Subcutaneous abdominal adipose tissue (tissue), 5 donors: ENCODE measurements at regions not wholly inside any gene's neighbourhood (a gene's known extent, or its start where the extent isn't known, plus 50 kb on each side); places are given as distances from the start of the nearest gene placed in this dataset.
"Not testable (repeated sequence)": the region's sequence is repeated elsewhere in the genome, so short reads cannot be mapped to it uniquely, and the experiment has no call there.

Source experiments
- H3K27ac ChIP-seq: one replicate; pipeline ENCODE4 v1.7.0; 2013; ENCODE audit warnings: low read depth, mild to moderate bottlenecking, inconsistent platforms, low read length, moderate library complexity
- H3K27me3 ChIP-seq, 5 donors: one replicate each; pipeline ENCODE4 v1.7.0; 2013; ENCODE audit warnings: low read length in 5 of 5, inconsistent platforms in 1 of 5; ENCODE audit not compliant: control insufficient read depth in 5 of 5, insufficient read depth in 4 of 5
- H3K36me3 ChIP-seq, 5 donors: one replicate each; pipeline ENCODE4 v1.7.0; 2013; ENCODE audit warnings: low read length in 5 of 5; ENCODE audit not compliant: control insufficient read depth in 5 of 5, insufficient read depth in 5 of 5
- H3K4me1 ChIP-seq, 5 donors: one replicate each; pipeline ENCODE4 v1.7.0; 2013; ENCODE audit warnings: low read length in 5 of 5, mild to moderate bottlenecking in 3 of 5, moderate library complexity in 1 of 5; ENCODE audit not compliant: control insufficient read depth in 5 of 5, insufficient read depth in 5 of 5
- H3K4me3 ChIP-seq, 5 donors: one replicate each; pipeline ENCODE4 v1.7.0; 2013; ENCODE audit warnings: low read length in 5 of 5, low read depth in 1 of 5
- H3K9ac ChIP-seq, 5 donors: one replicate each; pipeline ENCODE4 v1.7.0; 2013; ENCODE audit warnings: low read length in 5 of 5, mild to moderate bottlenecking in 4 of 5, moderate library complexity in 3 of 5
- H3K9me3 ChIP-seq, 5 donors: one replicate each; pipeline ENCODE4 v1.7.0; 2013; ENCODE audit warnings: low read length in 5 of 5; ENCODE audit not compliant: control insufficient read depth in 5 of 5
- donor health status: healthy.
- donor health status: healthy.
- donor health status: healthy.
- donor health status: healthy.
- donor health status: healthy.

DNA sequence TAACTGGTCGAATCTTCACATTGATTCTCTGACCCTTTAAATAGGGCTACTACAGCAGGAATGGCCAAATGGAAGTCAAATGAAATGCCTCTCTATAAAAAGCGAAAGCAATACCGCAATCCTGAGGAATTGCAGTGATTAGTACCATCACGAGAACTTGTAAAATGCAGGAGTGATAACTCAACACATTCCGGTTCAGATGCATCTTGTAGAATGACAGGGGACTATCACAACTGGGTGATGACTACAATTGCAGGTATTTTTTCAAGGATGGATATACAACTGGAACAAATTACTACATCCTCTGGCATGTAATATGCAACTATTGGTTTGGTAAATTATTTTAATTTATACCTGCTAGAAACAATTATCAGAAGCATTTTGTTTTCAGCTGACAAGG is 140.4 kb downstream of the PCDH20 start:
- H3K4me3 ChIP-seq = no peak overlapping the region
- no peaks in the 10 kb centered on the region for H3K4me1 ChIP-seq
- H3K9me3 ChIP-seq = no peaks in the 10 kb centered on the region
- no peaks in the 10 kb centered on the region for H3K27me3 ChIP-seq
- H3K36me3 ChIP-seq = no peaks in the 10 kb centered on the region
- no peak overlapping the region for H3K9ac ChIP-seq
- no peak overlapping the region for H3K27ac ChIP-seq

DNA sequence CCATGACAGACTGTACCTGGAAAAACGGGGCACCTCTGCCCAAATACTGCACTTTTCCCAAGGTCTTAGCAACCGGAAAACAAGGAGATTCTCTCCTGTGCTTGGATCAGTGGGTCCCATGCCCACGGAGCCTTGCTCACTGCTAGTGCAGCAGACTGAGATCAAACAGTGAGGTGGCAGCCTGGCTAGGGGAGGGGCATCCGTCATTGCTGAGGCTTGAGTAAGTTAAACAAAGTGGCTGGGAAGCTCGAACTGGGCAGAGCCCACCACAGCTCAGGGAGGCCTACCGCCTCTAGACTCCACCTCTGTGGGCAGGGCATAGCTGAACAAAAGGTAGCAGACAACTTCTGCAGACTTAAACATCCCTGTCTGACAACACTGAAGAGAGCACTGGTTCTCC is 148.8 kb downstream of the PCDH20 start:
- not testable (repeated sequence) for H3K4me1 ChIP-seq, H3K4me3 ChIP-seq, H3K27me3 ChIP-seq, H3K9me3 ChIP-seq, H3K9ac ChIP-seq, H3K36me3 ChIP-seq, H3K27ac ChIP-seq

DNA sequence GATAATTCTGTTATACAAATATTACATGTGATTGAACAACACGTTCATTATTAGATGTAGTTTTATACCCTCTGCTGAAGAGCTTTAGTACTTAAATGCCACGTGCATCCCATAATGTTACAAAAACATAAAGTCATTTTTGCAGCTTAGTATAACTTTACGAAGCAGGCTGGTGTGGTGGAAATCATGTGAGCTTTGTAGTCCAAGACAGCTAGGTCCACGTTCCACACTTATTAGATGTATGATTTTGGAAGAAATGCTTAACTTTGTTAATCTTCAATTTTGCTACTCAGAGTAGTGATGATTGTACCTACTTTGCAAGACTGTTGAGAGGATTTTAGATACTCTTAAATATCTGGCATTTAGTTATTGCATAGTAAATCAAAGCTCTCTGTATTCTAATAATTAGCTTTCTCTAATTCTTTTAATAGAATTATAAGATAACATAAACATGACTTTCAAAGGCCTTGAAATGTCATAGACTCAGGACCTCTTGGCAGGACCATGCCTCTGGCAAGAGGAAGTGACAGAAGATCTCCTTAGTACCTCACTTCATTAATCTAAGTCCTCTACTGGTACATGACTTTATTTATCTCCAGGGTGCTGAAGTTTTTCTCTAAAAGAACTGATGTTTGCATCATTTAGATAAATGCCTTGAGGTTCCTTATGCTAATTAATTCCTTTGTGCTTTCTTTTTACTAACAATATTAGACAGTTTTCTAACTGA is 153.7 kb downstream of the PCDH20 start:
- H3K9me3 ChIP-seq = no peaks in the 10 kb centered on the region
- no peak overlapping the region for H3K27ac ChIP-seq
- H3K4me3 ChIP-seq = no peak overlapping the region
- H3K36me3 ChIP-seq = no peaks in the 10 kb centered on the region
- H3K4me1 ChIP-seq = no peaks in the 10 kb centered on the region
- no peaks in the 10 kb centered on the region for H3K27me3 ChIP-seq
- no peak overlapping the region for H3K9ac ChIP-seq

DNA sequence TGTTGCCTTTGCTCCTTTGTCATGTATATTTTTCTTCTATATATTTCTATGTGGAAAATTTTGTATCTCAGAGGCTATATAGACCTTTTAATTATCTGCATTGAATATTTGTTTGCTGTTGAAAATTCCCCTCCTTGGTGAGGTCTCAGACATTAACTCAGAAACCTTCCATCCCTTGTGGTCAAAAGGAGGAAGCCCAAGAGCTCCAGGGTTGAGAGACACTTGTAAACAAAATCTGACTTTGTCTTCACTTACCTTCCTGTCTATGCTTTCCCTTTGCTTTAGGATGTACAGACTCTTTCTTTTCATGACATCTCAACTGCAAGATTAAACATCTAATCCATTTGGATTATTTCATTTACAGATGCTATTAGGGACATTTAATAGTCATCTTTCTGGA is 157.5 kb downstream of the PCDH20 start:
- Histone ChIP-seq H3K4me3 (no peak overlapping the region), H3K27ac (no peak overlapping the region), H3K36me3 (no peaks in the 10 kb centered on the region)

GRCh38 chr13:61255040-61255796 is 160.4 kb downstream of the PCDH20 start:
- H3K9me3 ChIP-seq = no peaks in the 10 kb centered on the region
- no peaks in the 10 kb centered on the region for H3K27me3 ChIP-seq
- H3K4me3 ChIP-seq = no peak overlapping the region
- H3K27ac ChIP-seq = no peak overlapping the region
- H3K9ac ChIP-seq = no peak overlapping the region
- H3K4me1 ChIP-seq = no peaks in the 10 kb centered on the region
- H3K36me3 ChIP-seq = no peaks in the 10 kb centered on the region

More for the DNA sequence above, 157.5 kb downstream of the PCDH20 start:
- Histone ChIP-seq H3K9me3 (no peaks in the 10 kb centered on the region), H3K4me1 (no peaks in the 10 kb centered on the region), H3K27me3 (no peaks in the 10 kb centered on the region), H3K9ac (no peak overlapping the region)

- Histone ChIP-seq H3K9me3 (no peaks in the 10 kb centered on the region), H3K27me3 (no peaks in the 10 kb centered on the region), H3K36me3 (no peaks in the 10 kb centered on the region), H3K27ac (no peak overlapping the region), H3K9ac (no peak overlapping the region), H3K4me1 (no peaks in the 10 kb centered on the region), H3K4me3 (no peak overlapping the region)
Measured at GRCh38 chr13:61253105-61253877, 162.4 kb downstream of the PCDH20 start.

DNA sequence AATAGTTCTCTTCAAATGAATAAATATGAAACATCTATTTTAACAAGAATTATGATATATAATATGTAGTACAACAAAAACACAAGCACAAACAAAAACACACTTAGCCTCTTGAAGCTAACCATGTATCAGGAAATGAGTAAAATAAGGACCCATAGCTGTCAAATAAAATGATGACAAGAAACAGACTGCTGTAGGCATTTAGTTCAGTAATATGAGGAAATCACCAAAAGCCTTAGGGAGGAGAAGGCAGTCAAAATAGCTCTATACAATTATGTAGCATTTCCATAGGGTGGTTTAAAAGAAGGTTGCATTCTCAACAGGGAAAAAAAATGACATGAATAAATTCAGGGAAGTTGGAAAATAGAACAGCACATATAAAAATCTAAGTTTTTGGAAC is 163.4 kb downstream of the PCDH20 start:
- no peak overlapping the region for H3K9ac ChIP-seq
- no peaks in the 10 kb centered on the region for H3K36me3 ChIP-seq
- no peak overlapping the region for H3K27ac ChIP-seq
- H3K27me3 ChIP-seq = no peaks in the 10 kb centered on the region
- H3K9me3 ChIP-seq = peaks cover 0 to under 1% (median 0%) of the 10 kb centered on the region in 5 donors
- no peaks in the 10 kb centered on the region for H3K4me1 ChIP-seq
- H3K4me3 ChIP-seq = no peak overlapping the region

GRCh38 chr13:61247149-61247936 is 168.3 kb downstream of the PCDH20 start:
- H3K9ac ChIP-seq = no peak overlapping the region
- no peaks in the 10 kb centered on the region for H3K27me3 ChIP-seq
- H3K4me1 ChIP-seq = no peaks in the 10 kb centered on the region
- peaks cover 0 to 5% (median 0%) of the 10 kb centered on the region in 5 donors for H3K9me3 ChIP-seq
- H3K27ac ChIP-seq = no peak overlapping the region
- H3K4me3 ChIP-seq = no peak overlapping the region
- no peaks in the 10 kb centered on the region for H3K36me3 ChIP-seq

- H3K36me3 ChIP-seq = no peaks in the 10 kb centered on the region
- H3K9me3 ChIP-seq = peaks cover 0 to 5% (median 0%) of the 10 kb centered on the region in 5 donors
- no peak overlapping the region for H3K9ac ChIP-seq
- no peak overlapping the region for H3K4me3 ChIP-seq
- no peak overlapping the region for H3K27ac ChIP-seq
- no peaks in the 10 kb centered on the region for H3K27me3 ChIP-seq
- no peaks in the 10 kb centered on the region for H3K4me1 ChIP-seq
Measured at GRCh38 chr13:61246351-61246750, 169.3 kb downstream of the PCDH20 start.
